ENCODE measurements at regions not wholly inside any gene's neighbourhood (a gene's known extent, or its start where the extent isn't known, plus 50 kb on each side); places are given as distances from the start of the nearest gene placed in this dataset.

DNA sequence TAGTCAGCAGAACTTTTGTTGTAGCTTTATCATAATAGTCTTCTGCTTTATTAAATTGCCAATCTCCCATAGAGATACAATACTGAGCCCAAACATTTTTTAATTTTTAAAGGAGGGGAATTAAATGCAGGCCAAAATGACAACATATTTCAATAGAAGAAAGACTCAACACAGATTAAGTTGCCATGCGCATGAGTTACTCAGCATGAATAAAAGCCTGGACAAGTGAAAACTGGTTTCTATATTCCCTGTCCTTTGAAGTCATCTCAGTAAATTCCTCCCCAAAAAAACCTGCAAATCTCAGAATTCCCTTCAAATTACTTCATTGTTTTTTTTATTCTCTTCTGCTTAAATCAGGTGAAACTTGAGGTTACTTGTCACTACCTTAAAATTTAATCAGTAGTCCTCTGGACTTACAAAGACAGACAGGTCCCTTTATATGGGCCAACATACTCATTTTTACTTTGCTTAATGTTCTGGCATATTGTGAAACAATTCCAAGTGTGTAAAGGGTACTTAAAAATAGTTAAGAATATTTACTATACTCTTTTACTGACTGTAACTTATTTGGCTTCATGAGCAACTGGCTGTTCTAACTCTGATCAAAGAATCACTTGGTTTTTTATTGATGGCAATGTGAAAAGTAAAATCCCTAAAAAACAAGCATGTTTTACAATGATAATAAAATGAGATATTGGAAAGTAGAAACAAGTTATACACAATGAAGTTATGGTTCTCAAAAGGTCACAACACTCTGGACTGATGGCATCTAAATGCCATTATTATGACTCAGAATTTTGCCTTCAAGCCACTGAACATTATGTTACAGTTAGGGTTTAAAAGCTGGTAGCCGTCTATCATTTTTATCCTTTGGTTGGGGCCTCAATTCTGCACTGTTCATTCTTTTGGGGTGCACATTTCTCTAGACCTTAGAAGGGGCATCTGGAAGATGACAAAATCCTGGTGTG lies 49.9 kb upstream of the COL21A1 start:
- H3K23ac ChIP-seq (ENCODE audit: low read depth, low read length), result no peak overlapping the region
- no peak for DNase-seq
- in situ Hi-C loops (cut with MboI; ENCODE audit: low sequenced_read_pairs), result loop anchor here (25.0 kb wide), 2 partner anchors 860 to 1010 kb away; no protein-coding TSS in a partner anchor

More for the DNA sequence above, 49.9 kb upstream of the COL21A1 start:
- ChIA-PET CTCF (no interaction called here), POLR2A (ENCODE audit: unreplicated experiment) (no interaction called here)
- no peak overlapping the region for H4K8ac ChIP-seq (ENCODE audit: low read depth in 2 of 2, low read length in 2 of 2)
- TF ChIP-seq RAD21 (IDR thresholded peaks at IDR 0.05; ENCODE audit: low read length) (no peak), USF2 (IDR thresholded peaks at IDR 0.05; ENCODE audit: low read depth, low read length) (no peak), MAFK (IDR thresholded peaks at IDR 0.05; ENCODE audit: low read depth, low read length) (no peak), ELK1 (IDR thresholded peaks at IDR 0.05; ENCODE audit: borderline replicate concordance, low read depth, low read length) (no peak), SMC3 (IDR thresholded peaks at IDR 0.05; ENCODE audit: low read depth, low read length) (no peak), POLR2A (IDR thresholded peaks at IDR 0.05; ENCODE audit: low read depth, low read length) (no peak), RFX5 (IDR thresholded peaks at IDR 0.05; ENCODE audit: low read depth, low read length) (no peak), FOS (IDR thresholded peaks at IDR 0.05; ENCODE audit: low read depth, low read length) (no peak), BHLHE40 (IDR thresholded peaks at IDR 0.05; ENCODE audit: low read depth, low read length) (no peak), CTCF (conservative IDR thresholded peaks at IDR 0.05; ENCODE audit: low read depth, low read length) (no peak), CEBPB (IDR thresholded peaks at IDR 0.05; ENCODE audit: low read depth, low read length) (no peak), CHD1 (IDR thresholded peaks at IDR 0.05; ENCODE audit: low read depth, low read length) (no peak), MAZ (IDR thresholded peaks at IDR 0.05; ENCODE audit: borderline replicate concordance, low read depth, low read length) (no peak), NFE2L2 (IDR thresholded peaks at IDR 0.05; ENCODE audit: low read depth, low read length) (no peak), RCOR1 (IDR thresholded peaks at IDR 0.05; ENCODE audit: insufficient replicate concordance, low read length) (no peak)
- no peak overlapping the region for H3K27ac ChIP-seq (ENCODE audit: insufficient read depth, low read length)
- H2BK120ac ChIP-seq (ENCODE audit: low read depth, low read length), result no peak overlapping the region
- no peak overlapping the region for H2AK5ac ChIP-seq (ENCODE audit: low read depth, low read length)
- H3K4me2 ChIP-seq (ENCODE audit: low read depth, low read length), result no peak overlapping the region
- no peak overlapping the region for H3K9ac ChIP-seq (ENCODE audit: low read depth, low read length)
- H2AK9ac ChIP-seq (replicated peaks; ENCODE audit: low read depth, low read length, poor library complexity), result no peak overlapping the region
- dilution Hi-C loops (cut with HindIII; ENCODE audit: low sequenced_read_pairs, unreplicated experiment) (no loop called here), intact Hi-C loops (cut with micrococcal nuclease) (no loop called here)
- no peaks in the 10 kb centered on the region for H3K27me3 ChIP-seq (ENCODE audit: control insufficient read depth, insufficient read depth, low read length)
- no peak overlapping the region for H4K91ac ChIP-seq (ENCODE audit: insufficient read depth, low read depth, low read length)
- no peaks in the 10 kb centered on the region for H3K79me1 ChIP-seq (ENCODE audit: low read depth in 1 of 2, low read length in 2 of 2)
- H2BK20ac ChIP-seq (ENCODE audit: low read depth, low read length), result no peak overlapping the region
- no peak overlapping the region for H3K56ac ChIP-seq (ENCODE audit: extremely low read depth, insufficient read depth, low read length)
- WGBS, 2 experiments (ENCODE audit: extremely low coverage in 2 of 2, insufficient read length in 1 of 2), result no CpG with 5 or more reads among the region's 2 CpGs
- H3K4ac ChIP-seq (ENCODE audit: low read depth, low read length), result no peak overlapping the region
- no peaks in the 10 kb centered on the region for H3K4me1 ChIP-seq (ENCODE audit: control insufficient read depth, insufficient read depth, low read length)
- H2BK5ac ChIP-seq (ENCODE audit: low read depth, low read length, poor library complexity, severe bottlenecking), result no peak overlapping the region
- no peak overlapping the region for H3K18ac ChIP-seq (ENCODE audit: low read depth, low read length)
- no peak overlapping the region for H3K4me3 ChIP-seq (ENCODE audit: insufficient read depth, low read depth, low read length)
- ATAC-seq (ENCODE audit: low read depth), result no peak
- H3K9me3 ChIP-seq (ENCODE audit: control insufficient read depth, insufficient read depth, low read length), result no peaks in the 10 kb centered on the region
- H2BK15ac ChIP-seq (ENCODE audit: low read depth, low read length), result no peak overlapping the region
- H2AFZ ChIP-seq (replicated peaks; ENCODE audit: low read length, poor library complexity), result no peak overlapping the region
- no TSS peak for BruUV-seq (replicated peaks)
- H3K36me3 ChIP-seq (ENCODE audit: control insufficient read depth, insufficient read depth, low read length), result no peaks in the 10 kb centered on the region
- no peak overlapping the region for H3K14ac ChIP-seq (replicated peaks; ENCODE audit: low read depth, low read length)
- H4K5ac ChIP-seq (ENCODE audit: low read depth, low read length), result no peak overlapping the region
- H3K9me1 ChIP-seq (ENCODE audit: insufficient read depth, low read length), result 0 out of 2 replicates have a peak, but pooled peaks cover 3% of the 10 kb centered on the region
- H4K20me1 ChIP-seq (ENCODE audit: insufficient read depth, low read length), result no peaks in the 10 kb centered on the region

Data from IMR-90 (cell line).